Endothelial cell of umbilical vein (primary cell): ENCODE measurements at regions not wholly inside any gene's neighbourhood (a gene's known extent, or its start where the extent isn't known, plus 50 kb on each side); places are given as distances from the start of the nearest gene placed in this dataset.

Source experiments
- BruUV-seq: library from RNA; stranded (reverse); fragments of 400-500 nt; replicated peaks from 2 replicates; lab custom pipeline; 2021; lab: Mats Ljungman, UMichigan
- CTCF ChIA-PET: fragments of 300-600, 350-600 bp; sonication (Branson Sonifier 250); formaldehyde crosslinking; loops from one replicate; lab custom pipeline; 2021; ENCODE audit warnings: antibody characterized with exemption, inconsistent platforms; lab: Charles Lee
- POLR2A ChIA-PET: fragments of 300-600, 350-600 bp; sonication (Branson Sonifier 250); formaldehyde crosslinking; loops from one replicate; lab custom pipeline; 2021; ENCODE audit warnings: antibody characterized with exemption, inconsistent platforms; lab: Charles Lee
- DNase-seq: peaks from one replicate; pipeline ENCODE4 v3.0.0-alpha.2; 2011; ENCODE audit warnings: low read depth, low spot score
- FAIRE-seq: peaks from 2 replicates; lab custom pipeline; 2011; peaks lifted over from hg19 to GRCh38; lab: Jason Lieb, UNC
- H2AFZ ChIP-seq: 2 replicates; pipeline ENCODE4 v1.6.0; 2012; ENCODE audit warnings: low read depth, low read length, control low read depth, inconsistent platforms
- H3K27ac ChIP-seq: 2 replicates; pipeline ENCODE4 v1.5.1; 2011; ENCODE audit warnings: low read depth, mild to moderate bottlenecking, control low read depth, low read length, moderate library complexity; ENCODE audit not compliant: insufficient read depth
- H3K27me3 ChIP-seq, 2 experiments: 2 replicates each; pipeline versions ENCODE4 v1.6.0 to v1.6.1; 2011; ENCODE audit warnings: low read length in 2 of 2, mixed read lengths in 1 of 2; ENCODE audit not compliant: control insufficient read depth in 2 of 2, insufficient read depth in 2 of 2
- H3K36me3 ChIP-seq, 2 experiments: 2 replicates in 1 of 2; 3 replicates in 1 of 2; pipeline ENCODE4 v1.5.1; 2011; ENCODE audit warnings: low read length in 2 of 2, mild to moderate bottlenecking in 1 of 2, moderate library complexity in 1 of 2; ENCODE audit not compliant: control insufficient read depth in 2 of 2, insufficient read depth in 2 of 2; ENCODE audit errors: extremely low read depth in 1 of 2
- H3K4me1 ChIP-seq: 3 replicates; pipeline ENCODE4 v1.5.1; 2011; ENCODE audit warnings: mild to moderate bottlenecking, low read length; ENCODE audit not compliant: control insufficient read depth, insufficient read depth; ENCODE audit errors: extremely low read depth
- H3K4me2 ChIP-seq: 2 replicates; pipeline ENCODE4 v1.6.1; 2011; ENCODE audit warnings: low read length, control low read depth, mixed read lengths; ENCODE audit not compliant: insufficient read depth
- H3K4me3 ChIP-seq, 3 experiments: fragments of 200-600 bp in 1 of 3; sonication (generic), shearing (Covaris generic) in 1 of 3; replicated peaks in 1 of 3; 2 replicates each; pipeline ENCODE4 v1.5.1; 2011 to 2016; ENCODE audit warnings: control low read depth in 3 of 3, low read length in 3 of 3, mild to moderate bottlenecking in 2 of 3, inconsistent platforms in 1 of 3, low read depth in 1 of 3, moderate library complexity in 1 of 3; ENCODE audit not compliant: insufficient read depth in 1 of 3
- H3K79me2 ChIP-seq: 2 replicates; pipeline ENCODE4 v1.6.0; 2012; ENCODE audit warnings: low read length, inconsistent platforms; ENCODE audit not compliant: control insufficient read depth, insufficient read depth
- H3K9ac ChIP-seq: replicated peaks from 2 replicates; pipeline ENCODE3; 2011; ENCODE audit warnings: low read length, control low read depth; ENCODE audit not compliant: insufficient read depth; ENCODE audit errors: extremely low read depth
- H3K9me1 ChIP-seq: replicated peaks from 3 replicates; pipeline ENCODE4 v1.6.0; 2011; ENCODE audit warnings: mild to moderate bottlenecking, low read length; ENCODE audit not compliant: control insufficient read depth, insufficient read depth; ENCODE audit errors: extremely low read depth
- H3K9me3 ChIP-seq: replicated peaks from 2 replicates; pipeline ENCODE4 v1.5.1; 2012; ENCODE audit warnings: low read length, inconsistent platforms; ENCODE audit not compliant: control insufficient read depth, insufficient read depth
- H4K20me1 ChIP-seq: replicated peaks from 2 replicates; pipeline ENCODE3; 2011; ENCODE audit warnings: mild to moderate bottlenecking, low read length; ENCODE audit not compliant: control insufficient read depth, insufficient read depth; ENCODE audit errors: extremely low read depth
- EZH2 ChIP-seq: IDR thresholded peaks from 2 replicates; pipeline ENCODE4 v1.6.1; 2012; ENCODE audit warnings: borderline replicate concordance, low read depth, mild to moderate bottlenecking, moderate library complexity, low read length, inconsistent platforms; ENCODE audit not compliant: severe bottlenecking
- FOS ChIP-seq: IDR thresholded peaks from 2 replicates; pipeline ENCODE4 v1.6.1; 2011; ENCODE audit warnings: mild to moderate bottlenecking, low read length, moderate library complexity, borderline replicate concordance; ENCODE audit not compliant: insufficient read depth
- GATA2 ChIP-seq: IDR thresholded peaks from 2 replicates; pipeline ENCODE4 v1.7.0; 2011; ENCODE audit warnings: low read depth, mild to moderate bottlenecking, moderate library complexity, mixed read lengths, low read length; ENCODE audit not compliant: insufficient read length, insufficient read depth
- JUN ChIP-seq: IDR thresholded peaks from 2 replicates; pipeline ENCODE4 v1.6.1; 2011; ENCODE audit warnings: borderline replicate concordance, low read depth; ENCODE audit not compliant: insufficient read length, insufficient read depth
- MYC ChIP-seq: IDR thresholded peaks from one replicate; pipeline ENCODE4 v1.6.1; 2011; ENCODE audit warnings: mild to moderate bottlenecking, low read depth, low read length
- POLR2A ChIP-seq: IDR thresholded peaks from 2 replicates; pipeline ENCODE4 v1.6.1; 2012; ENCODE audit warnings: low read depth, mild to moderate bottlenecking, control low read depth, low read length
- POLR2AphosphoS5 ChIP-seq: IDR thresholded peaks from 2 replicates; pipeline ENCODE4 v1.6.1; 2012; ENCODE audit warnings: low read depth, mild to moderate bottlenecking, control low read depth, low read length, moderate library complexity; ENCODE audit not compliant: insufficient read depth
- dilution Hi-C: fragments of 300-500 bp; cut with MboI; formaldehyde crosslinking; loops from one replicate; pipeline ENCODE4 v1.15.0; 2019; ENCODE audit warnings: low sequenced_read_pairs; ENCODE audit not compliant: extremely low pct_ligation_motif_present
- intact Hi-C: fragments of 100-400 bp; cut with micrococcal nuclease; formaldehyde crosslinking; loops from one replicate; pipeline ENCODE4 v1.10.0; 2022
- TF ChIP-seq, protein P1 (sequence below), 2 donors: IDR thresholded peaks; 1 replicate in 1 of 2; 2 replicates in 1 of 2; pipeline ENCODE4 v1.5.1; 2011; ENCODE audit warnings: low read length in 2 of 2, mild to moderate bottlenecking in 2 of 2, moderate library complexity in 2 of 2, control low read depth in 1 of 2, inconsistent platforms in 1 of 2, low read depth in 1 of 2; ENCODE audit not compliant: insufficient read depth in 1 of 2; ENCODE audit errors: extremely low read depth in 1 of 2
- TF ChIP-seq, protein P2 (sequence below): IDR thresholded peaks from 2 replicates; pipeline ENCODE4 v1.6.1; 2011; ENCODE audit not compliant: insufficient read depth, insufficient read length

DNA sequence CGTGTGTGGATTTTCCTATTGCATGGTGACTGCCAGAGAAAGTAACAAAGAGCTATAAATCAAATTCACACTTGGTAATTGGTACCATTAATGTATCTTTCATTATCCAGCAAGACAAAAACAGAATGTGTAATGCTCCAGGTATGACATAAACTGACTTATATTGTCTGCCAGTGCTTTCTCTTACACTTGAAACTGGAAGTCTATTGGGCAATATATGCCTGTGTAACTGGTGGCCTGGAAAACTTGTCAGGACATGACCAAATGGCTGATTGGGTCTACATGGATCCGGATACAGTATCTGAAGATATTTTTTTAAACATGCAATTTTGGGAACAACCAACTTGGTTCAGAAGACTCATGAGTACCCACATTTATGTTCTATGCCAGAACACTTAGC lies 174.6 kb upstream of the ARHGAP42 start:
- no peak for DNase-seq
- FAIRE-seq, result no peak
- intact Hi-C loops, result no loop called here

More for the DNA sequence above, 174.6 kb upstream of the ARHGAP42 start:
- H3K79me2 ChIP-seq, result no peaks in the 10 kb centered on the region
- dilution Hi-C loops, result no loop called here
- H3K36me3 ChIP-seq, result no peaks in the 10 kb centered on the region
- ChIA-PET CTCF (no interaction called here), POLR2A (no interaction called here)
- no peaks in the 10 kb centered on the region for H3K9me3 ChIP-seq
- no peaks in the 10 kb centered on the region for H4K20me1 ChIP-seq
- no peaks in the 10 kb centered on the region for H3K27me3 ChIP-seq
- H2AFZ ChIP-seq, result no peak overlapping the region
- no peaks in the 10 kb centered on the region for H3K9me1 ChIP-seq
- no peaks in the 10 kb centered on the region for H3K4me1 ChIP-seq
- H3K27ac ChIP-seq, result no peak overlapping the region
- BruUV-seq, result no TSS peak
- no peak overlapping the region for H3K4me3 ChIP-seq
- no peak overlapping the region for H3K9ac ChIP-seq
- no peak for TF ChIP-seq POLR2AphosphoS5
- TF ChIP-seq GATA2, result no peak
- TF ChIP-seq FOS, result no peak
- TF ChIP-seq EZH2, result no peak
- TF ChIP-seq, protein P1, sequence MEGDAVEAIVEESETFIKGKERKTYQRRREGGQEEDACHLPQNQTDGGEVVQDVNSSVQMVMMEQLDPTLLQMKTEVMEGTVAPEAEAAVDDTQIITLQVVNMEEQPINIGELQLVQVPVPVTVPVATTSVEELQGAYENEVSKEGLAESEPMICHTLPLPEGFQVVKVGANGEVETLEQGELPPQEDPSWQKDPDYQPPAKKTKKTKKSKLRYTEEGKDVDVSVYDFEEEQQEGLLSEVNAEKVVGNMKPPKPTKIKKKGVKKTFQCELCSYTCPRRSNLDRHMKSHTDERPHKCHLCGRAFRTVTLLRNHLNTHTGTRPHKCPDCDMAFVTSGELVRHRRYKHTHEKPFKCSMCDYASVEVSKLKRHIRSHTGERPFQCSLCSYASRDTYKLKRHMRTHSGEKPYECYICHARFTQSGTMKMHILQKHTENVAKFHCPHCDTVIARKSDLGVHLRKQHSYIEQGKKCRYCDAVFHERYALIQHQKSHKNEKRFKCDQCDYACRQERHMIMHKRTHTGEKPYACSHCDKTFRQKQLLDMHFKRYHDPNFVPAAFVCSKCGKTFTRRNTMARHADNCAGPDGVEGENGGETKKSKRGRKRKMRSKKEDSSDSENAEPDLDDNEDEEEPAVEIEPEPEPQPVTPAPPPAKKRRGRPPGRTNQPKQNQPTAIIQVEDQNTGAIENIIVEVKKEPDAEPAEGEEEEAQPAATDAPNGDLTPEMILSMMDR (IDR thresholded peaks at IDR 0.05; ENCODE audit: extremely low read depth in 1 of 2, insufficient read depth in 1 of 2, low read depth in 1 of 2, low read length in 2 of 2), result no peak
- no peak for TF ChIP-seq POLR2A
- no peak for TF ChIP-seq JUN
- TF ChIP-seq MYC, result no peak
- TF ChIP-seq, protein P2, sequence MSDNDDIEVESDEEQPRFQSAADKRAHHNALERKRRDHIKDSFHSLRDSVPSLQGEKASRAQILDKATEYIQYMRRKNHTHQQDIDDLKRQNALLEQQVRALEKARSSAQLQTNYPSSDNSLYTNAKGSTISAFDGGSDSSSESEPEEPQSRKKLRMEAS, result no peak
- no peak overlapping the region for H3K4me2 ChIP-seq
